Stimulated activated CD4-positive, alpha-beta T cell treated with anti-CD3 and anti-CD28 coated beads, TNF-alpha, amount 100 ng/mL, for 1 hour (primary cell): ENCODE measurements at regions not wholly inside any gene's neighbourhood (a gene's known extent, or its start where the extent isn't known, plus 50 kb on each side); places are given as distances from the start of the nearest gene placed in this dataset.

Source experiments
- DNase-seq, 3 donors: peaks; one replicate each; pipeline ENCODE4 v3.0.0-alpha.2; 2020; ENCODE audit warnings: low read depth in 3 of 3, low spot score in 1 of 3

GRCh38 chr6:104434519-104434918, 425.2 kb downstream of the HACE1 start:
- no peak for DNase-seq

- no peak for DNase-seq
Observed at GRCh38 chr6:104431096-104431495, 428.6 kb downstream of the HACE1 start.

- DNase-seq = no peak
Observed at GRCh38 chr6:104428184-104428583, 431.5 kb downstream of the HACE1 start.

GRCh38 chr6:104423691-104424090, 436.0 kb downstream of the HACE1 start:
- no peak for DNase-seq

- DNase-seq = no peak
Observed at GRCh38 chr6:104421650-104422049, 438.1 kb downstream of the HACE1 start.

GRCh38 chr6:104418839-104419238, 440.9 kb downstream of the HACE1 start:
- DNase-seq = no peak

GRCh38 chr6:104418125-104418524, 441.6 kb downstream of the HACE1 start:
- DNase-seq = no peak

- DNase-seq = no peak
Observed at GRCh38 chr6:104414723-104415122, 445.0 kb downstream of the HACE1 start.

- DNase-seq = no peak
Observed at GRCh38 chr6:104413767-104414166, 446.0 kb downstream of the HACE1 start.

- DNase-seq = no peak
Observed at GRCh38 chr6:104411302-104411701, 448.4 kb downstream of the HACE1 start.

GRCh38 chr6:104409913-104410312, 449.8 kb downstream of the HACE1 start:
- no peak for DNase-seq

GRCh38 chr6:104407957-104408356, 451.8 kb downstream of the HACE1 start:
- no peak for DNase-seq

- DNase-seq = no peak
Observed at GRCh38 chr6:104404377-104404776, 455.3 kb downstream of the HACE1 start.

GRCh38 chr6:104402572-104402971, 457.1 kb downstream of the HACE1 start:
- DNase-seq = no peak

GRCh38 chr6:104401926-104402325, 457.8 kb downstream of the HACE1 start:
- DNase-seq = no peak

- no peak for DNase-seq
Observed at GRCh38 chr6:104400844-104401243, 458.9 kb downstream of the HACE1 start.

GRCh38 chr6:104396077-104396476, 463.6 kb downstream of the HACE1 start:
- DNase-seq = no peak

- no peak for DNase-seq
Observed at GRCh38 chr6:104381907-104382306, 477.8 kb downstream of the HACE1 start.

- no peak for DNase-seq
Observed at GRCh38 chr6:104365451-104366234, 494.1 kb downstream of the HACE1 start.

- DNase-seq = no peak
Observed at GRCh38 chr6:104357928-104358327, 501.8 kb downstream of the HACE1 start.

GRCh38 chr6:104356197-104356596, 503.5 kb downstream of the HACE1 start:
- no peak for DNase-seq

- DNase-seq = no peak
Observed at GRCh38 chr6:104349191-104349590, 510.5 kb downstream of the HACE1 start.

- no peak for DNase-seq
Observed at GRCh38 chr6:104344223-104344622, 515.5 kb downstream of the HACE1 start.
